ENCODE measurements at regions not wholly inside any gene's neighbourhood (a gene's known extent, or its start where the extent isn't known, plus 50 kb on each side); places are given as distances from the start of the nearest gene placed in this dataset.

- no peaks in the 10 kb centered on the region for H3K27me3 ChIP-seq (ENCODE audit: control insufficient read depth, insufficient read depth, low read length)
- no peak for DNase-seq
- H3K4me3 ChIP-seq (ENCODE audit: insufficient read depth, low read depth, low read length), result no peak overlapping the region
- no peaks in the 10 kb centered on the region for H3K36me3 ChIP-seq (replicated peaks; ENCODE audit: control insufficient read depth, insufficient read depth, low read length)
These were observed 101.3 kb upstream of the TBX20 start for GRCh38 chr7:35355199-35355598.

- DNase-seq, result no peak
- Histone ChIP-seq H3K4me3 (ENCODE audit: insufficient read depth, low read depth, low read length) (no peak overlapping the region), H3K36me3 (replicated peaks; ENCODE audit: control insufficient read depth, insufficient read depth, low read length) (no peaks in the 10 kb centered on the region), H3K27me3 (ENCODE audit: control insufficient read depth, insufficient read depth, low read length) (no peaks in the 10 kb centered on the region)
These were observed 99.6 kb upstream of the TBX20 start for GRCh38 chr7:35353481-35353880.

- Histone ChIP-seq H3K27me3 (ENCODE audit: control insufficient read depth, insufficient read depth, low read length) (no peaks in the 10 kb centered on the region), H3K4me3 (ENCODE audit: insufficient read depth, low read depth, low read length) (no peak overlapping the region), H3K36me3 (replicated peaks; ENCODE audit: control insufficient read depth, insufficient read depth, low read length) (no peaks in the 10 kb centered on the region)
- DNase-seq, result no peak
These were observed 97.6 kb upstream of the TBX20 start for GRCh38 chr7:35351466-35351865.

- H3K36me3 ChIP-seq (replicated peaks; ENCODE audit: control insufficient read depth, insufficient read depth, low read length), result no peaks in the 10 kb centered on the region
- H3K4me3 ChIP-seq (ENCODE audit: insufficient read depth, low read depth, low read length), result no peak overlapping the region
- H3K27me3 ChIP-seq (ENCODE audit: control insufficient read depth, insufficient read depth, low read length), result no peaks in the 10 kb centered on the region
- no peak for DNase-seq
These were observed 94.9 kb upstream of the TBX20 start for GRCh38 chr7:35348611-35349400.

- H3K27me3 ChIP-seq (ENCODE audit: control insufficient read depth, insufficient read depth, low read length), result no peaks in the 10 kb centered on the region
- no peak overlapping the region for H3K4me3 ChIP-seq (ENCODE audit: insufficient read depth, low read depth, low read length)
- no peak for DNase-seq
- H3K36me3 ChIP-seq (replicated peaks; ENCODE audit: control insufficient read depth, insufficient read depth, low read length), result no peaks in the 10 kb centered on the region
These were observed 88.9 kb upstream of the TBX20 start for GRCh38 chr7:35342786-35343185.

GRCh38 chr7:35339811-35340210 lies 85.9 kb upstream of the TBX20 start:
- Histone ChIP-seq H3K4me3 (ENCODE audit: insufficient read depth, low read depth, low read length) (no peak overlapping the region), H3K27me3 (ENCODE audit: control insufficient read depth, insufficient read depth, low read length) (no peaks in the 10 kb centered on the region), H3K36me3 (replicated peaks; ENCODE audit: control insufficient read depth, insufficient read depth, low read length) (no peaks in the 10 kb centered on the region)
- no peak for DNase-seq

GRCh38 chr7:35336444-35336843 lies 82.5 kb upstream of the TBX20 start:
- no peak for DNase-seq
- Histone ChIP-seq H3K4me3 (ENCODE audit: insufficient read depth, low read depth, low read length) (no peak overlapping the region), H3K27me3 (ENCODE audit: control insufficient read depth, insufficient read depth, low read length) (no peaks in the 10 kb centered on the region), H3K36me3 (replicated peaks; ENCODE audit: control insufficient read depth, insufficient read depth, low read length) (no peaks in the 10 kb centered on the region)

GRCh38 chr7:35334506-35334905 lies 80.6 kb upstream of the TBX20 start:
- no peaks in the 10 kb centered on the region for H3K36me3 ChIP-seq (replicated peaks; ENCODE audit: control insufficient read depth, insufficient read depth, low read length)
- no peaks in the 10 kb centered on the region for H3K27me3 ChIP-seq (ENCODE audit: control insufficient read depth, insufficient read depth, low read length)
- H3K4me3 ChIP-seq (ENCODE audit: insufficient read depth, low read depth, low read length), result no peak overlapping the region
- DNase-seq, result no peak

GRCh38 chr7:35333265-35333664 lies 79.4 kb upstream of the TBX20 start:
- Histone ChIP-seq H3K36me3 (replicated peaks; ENCODE audit: control insufficient read depth, insufficient read depth, low read length) (no peaks in the 10 kb centered on the region), H3K4me3 (ENCODE audit: insufficient read depth, low read depth, low read length) (no peak overlapping the region), H3K27me3 (ENCODE audit: control insufficient read depth, insufficient read depth, low read length) (no peaks in the 10 kb centered on the region)
- no peak for DNase-seq

- DNase-seq, result no peak
- Histone ChIP-seq H3K4me3 (ENCODE audit: insufficient read depth, low read depth, low read length) (no peak overlapping the region), H3K27me3 (ENCODE audit: control insufficient read depth, insufficient read depth, low read length) (no peaks in the 10 kb centered on the region), H3K36me3 (replicated peaks; ENCODE audit: control insufficient read depth, insufficient read depth, low read length) (no peaks in the 10 kb centered on the region)
These were observed 78.1 kb upstream of the TBX20 start for GRCh38 chr7:35331730-35332678.

- Histone ChIP-seq H3K36me3 (replicated peaks; ENCODE audit: control insufficient read depth, insufficient read depth, low read length) (no peaks in the 10 kb centered on the region), H3K27me3 (ENCODE audit: control insufficient read depth, insufficient read depth, low read length) (no peaks in the 10 kb centered on the region), H3K4me3 (ENCODE audit: insufficient read depth, low read depth, low read length) (no peak overlapping the region)
- no peak for DNase-seq
These were observed 75.1 kb upstream of the TBX20 start for GRCh38 chr7:35329026-35329425.

- Histone ChIP-seq H3K36me3 (replicated peaks; ENCODE audit: control insufficient read depth, insufficient read depth, low read length) (no peaks in the 10 kb centered on the region), H3K27me3 (ENCODE audit: control insufficient read depth, insufficient read depth, low read length) (no peaks in the 10 kb centered on the region), H3K4me3 (ENCODE audit: insufficient read depth, low read depth, low read length) (no peak overlapping the region)
- no peak for DNase-seq
These were observed 65.7 kb upstream of the TBX20 start for GRCh38 chr7:35319606-35320005.

GRCh38 chr7:35316549-35316948 lies 62.6 kb upstream of the TBX20 start:
- no peak overlapping the region for H3K4me3 ChIP-seq (ENCODE audit: insufficient read depth, low read depth, low read length)
- H3K36me3 ChIP-seq (replicated peaks; ENCODE audit: control insufficient read depth, insufficient read depth, low read length), result no peaks in the 10 kb centered on the region
- H3K27me3 ChIP-seq (ENCODE audit: control insufficient read depth, insufficient read depth, low read length), result no peaks in the 10 kb centered on the region
- no peak for DNase-seq

GRCh38 chr7:35315517-35315916 lies 61.6 kb upstream of the TBX20 start:
- no peak for DNase-seq
- Histone ChIP-seq H3K27me3 (ENCODE audit: control insufficient read depth, insufficient read depth, low read length) (no peaks in the 10 kb centered on the region), H3K36me3 (replicated peaks; ENCODE audit: control insufficient read depth, insufficient read depth, low read length) (no peaks in the 10 kb centered on the region), H3K4me3 (ENCODE audit: insufficient read depth, low read depth, low read length) (no peak overlapping the region)

- Histone ChIP-seq H3K4me3 (ENCODE audit: insufficient read depth, low read depth, low read length) (no peak overlapping the region), H3K27me3 (ENCODE audit: control insufficient read depth, insufficient read depth, low read length) (no peaks in the 10 kb centered on the region), H3K36me3 (replicated peaks; ENCODE audit: control insufficient read depth, insufficient read depth, low read length) (no peaks in the 10 kb centered on the region)
- no peak for DNase-seq
These were observed 60.5 kb upstream of the TBX20 start for GRCh38 chr7:35314354-35314753.

All from H7 (cell line).